KMS-11 (cell line): ENCODE measurements at regions not wholly inside any gene's neighbourhood (a gene's known extent, or its start where the extent isn't known, plus 50 kb on each side); places are given as distances from the start of the nearest gene placed in this dataset.

Experiments
- H2AFZ ChIP-seq: fragments of 200-600 bp; sonication (generic); 2 replicates; pipeline ENCODE4 v1.6.1; 2016; ENCODE audit warnings: antibody characterized with exemption, mixed run types, low read depth
- H3K27ac ChIP-seq: fragments of 200-600 bp; sonication (generic); 2 replicates; pipeline ENCODE4 v1.6.1; 2016; ENCODE audit warnings: mild to moderate bottlenecking, mixed run types
- H3K27me3 ChIP-seq: fragments of 200-600 bp; sonication (generic); 2 replicates; pipeline ENCODE4 v1.6.1; 2017; ENCODE audit warnings: mild to moderate bottlenecking, low read depth, mixed run types, moderate library complexity; ENCODE audit not compliant: insufficient read depth
- H3K36me3 ChIP-seq: fragments of 200-600 bp; sonication (generic); 2 replicates; pipeline ENCODE4 v1.6.1; 2017; ENCODE audit warnings: mild to moderate bottlenecking, mixed run types; ENCODE audit not compliant: insufficient read depth
- H3K4me1 ChIP-seq: fragments of 200-600 bp; sonication (generic); 2 replicates; pipeline ENCODE4 v1.6.1; 2016; ENCODE audit warnings: mild to moderate bottlenecking, low read depth, mixed run types; ENCODE audit not compliant: poor library complexity, severe bottlenecking
- H3K4me2 ChIP-seq: fragments of 200-600 bp; sonication (generic); 2 replicates; pipeline ENCODE4 v1.7.0; 2016; ENCODE audit warnings: mild to moderate bottlenecking, mixed run types
- H3K4me3 ChIP-seq: fragments of 200-600 bp; sonication (generic); IDR thresholded peaks from 2 replicates; pipeline ENCODE4 v1.6.1; 2017; ENCODE audit warnings: low read depth, low read length, mixed read lengths; ENCODE audit not compliant: insufficient read depth
- H3K79me2 ChIP-seq: fragments of 200-600 bp; sonication (generic); 2 replicates; pipeline ENCODE4 v1.6.1; 2016; ENCODE audit warnings: low read depth, mixed run types; ENCODE audit not compliant: insufficient read depth
- H3K9ac ChIP-seq: fragments of 200-600 bp; sonication (generic); 2 replicates; pipeline ENCODE4 v1.6.1; 2016; ENCODE audit warnings: mild to moderate bottlenecking, mixed run types
- H4K20me1 ChIP-seq: fragments of 200-600 bp; sonication (generic); 2 replicates; pipeline ENCODE4 v1.6.1; 2016; ENCODE audit warnings: mild to moderate bottlenecking, mixed run types; ENCODE audit not compliant: insufficient read depth
- TF ChIP-seq, protein P1 (sequence below): fragments of 200-600 bp; sonication (generic); conservative IDR thresholded peaks from 2 replicates; pipeline ENCODE4 v1.6.1; 2017; ENCODE audit warnings: low read depth, mild to moderate bottlenecking, antibody characterized with exemption, low read length, moderate library complexity, mixed read lengths

DNA sequence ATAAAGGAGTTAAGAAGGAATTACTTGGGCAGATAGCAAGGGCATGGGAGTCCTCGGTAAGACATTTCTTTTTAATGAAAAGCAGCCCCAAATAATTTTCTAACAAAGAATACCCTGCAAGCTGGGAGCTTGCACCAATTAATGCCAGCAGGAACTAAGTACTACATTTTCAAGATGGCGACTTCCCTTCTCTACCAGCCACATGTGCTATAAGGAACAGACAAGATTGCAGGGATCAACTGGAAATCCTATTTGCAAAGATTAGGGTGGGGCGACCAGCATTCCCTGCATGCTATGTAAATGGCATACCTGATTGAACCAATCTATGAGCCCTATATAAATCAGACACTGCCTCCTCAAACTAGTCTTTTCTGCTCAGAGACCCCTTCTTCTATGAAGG lies 827.5 kb downstream of the ADCYAP1 start:
- Histone ChIP-seq H3K27ac (no peak overlapping the region), H3K9ac (no peak overlapping the region), H3K36me3 (no peaks in the 10 kb centered on the region), H3K27me3 (no peaks in the 10 kb centered on the region), H2AFZ (no peak overlapping the region), H3K4me1 (no peaks in the 10 kb centered on the region), H3K79me2 (no peaks in the 10 kb centered on the region), H3K4me2 (no peak overlapping the region), H4K20me1 (no peaks in the 10 kb centered on the region), H3K4me3 (no peak overlapping the region)
- TF ChIP-seq, protein P1, sequence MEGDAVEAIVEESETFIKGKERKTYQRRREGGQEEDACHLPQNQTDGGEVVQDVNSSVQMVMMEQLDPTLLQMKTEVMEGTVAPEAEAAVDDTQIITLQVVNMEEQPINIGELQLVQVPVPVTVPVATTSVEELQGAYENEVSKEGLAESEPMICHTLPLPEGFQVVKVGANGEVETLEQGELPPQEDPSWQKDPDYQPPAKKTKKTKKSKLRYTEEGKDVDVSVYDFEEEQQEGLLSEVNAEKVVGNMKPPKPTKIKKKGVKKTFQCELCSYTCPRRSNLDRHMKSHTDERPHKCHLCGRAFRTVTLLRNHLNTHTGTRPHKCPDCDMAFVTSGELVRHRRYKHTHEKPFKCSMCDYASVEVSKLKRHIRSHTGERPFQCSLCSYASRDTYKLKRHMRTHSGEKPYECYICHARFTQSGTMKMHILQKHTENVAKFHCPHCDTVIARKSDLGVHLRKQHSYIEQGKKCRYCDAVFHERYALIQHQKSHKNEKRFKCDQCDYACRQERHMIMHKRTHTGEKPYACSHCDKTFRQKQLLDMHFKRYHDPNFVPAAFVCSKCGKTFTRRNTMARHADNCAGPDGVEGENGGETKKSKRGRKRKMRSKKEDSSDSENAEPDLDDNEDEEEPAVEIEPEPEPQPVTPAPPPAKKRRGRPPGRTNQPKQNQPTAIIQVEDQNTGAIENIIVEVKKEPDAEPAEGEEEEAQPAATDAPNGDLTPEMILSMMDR: no peak

DNA sequence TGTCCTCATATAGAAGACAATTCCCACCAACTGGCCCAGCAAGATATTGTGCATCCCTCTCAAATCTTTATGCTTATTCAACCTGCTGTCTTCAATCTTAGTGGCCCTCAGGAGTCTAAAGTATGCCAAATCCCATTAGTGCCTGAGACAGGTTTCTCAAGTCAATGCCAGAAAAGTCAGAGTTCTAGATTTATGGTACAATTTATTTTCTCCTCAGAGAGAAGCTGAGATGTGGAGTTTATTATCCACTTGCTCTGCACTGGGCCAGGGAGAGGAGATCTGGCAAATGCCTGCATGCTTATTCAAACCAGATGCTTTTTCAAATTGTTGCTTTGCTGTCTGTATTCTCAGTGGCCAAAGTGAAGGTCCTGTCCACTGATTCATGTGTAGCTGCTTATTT lies 825.2 kb downstream of the METTL4 start:
- H4K20me1 ChIP-seq: no peaks in the 10 kb centered on the region
- TF ChIP-seq, protein P1: no peak
- no peak overlapping the region for H3K4me3 ChIP-seq
- H3K4me2 ChIP-seq: no peak overlapping the region
- no peak overlapping the region for H3K9ac ChIP-seq
- no peaks in the 10 kb centered on the region for H3K27me3 ChIP-seq
- no peaks in the 10 kb centered on the region for H3K79me2 ChIP-seq
- H3K27ac ChIP-seq: no peak overlapping the region
- H3K36me3 ChIP-seq: no peaks in the 10 kb centered on the region
- no peak overlapping the region for H2AFZ ChIP-seq
- no peaks in the 10 kb centered on the region for H3K4me1 ChIP-seq

DNA sequence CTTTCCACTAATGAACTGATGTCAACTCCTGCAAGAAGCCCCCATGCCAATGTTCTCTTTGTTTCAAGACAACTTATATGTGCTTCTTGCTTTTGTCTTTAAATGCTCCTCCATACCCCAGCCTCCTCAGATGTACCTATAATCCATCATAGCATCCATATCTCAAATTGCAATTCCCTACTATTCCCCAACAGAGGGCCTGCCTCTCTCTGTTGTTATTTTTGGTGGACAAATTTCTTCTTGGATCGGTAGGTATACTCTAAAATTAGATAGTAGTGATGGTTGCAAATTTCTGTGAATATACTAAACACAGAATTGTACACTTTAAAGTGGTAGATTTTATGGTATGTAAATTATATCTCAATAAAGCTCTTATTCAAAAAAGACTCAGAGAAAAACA lies 820.1 kb downstream of the METTL4 start:
- TF ChIP-seq, protein P1: no peak
- no peaks in the 10 kb centered on the region for H3K27me3 ChIP-seq
- H3K4me1 ChIP-seq: peaks cover 5% of the 10 kb centered on the region
- no peak overlapping the region for H3K4me2 ChIP-seq
- H3K27ac ChIP-seq: no peak overlapping the region
- no peaks in the 10 kb centered on the region for H4K20me1 ChIP-seq
- H2AFZ ChIP-seq: no peak overlapping the region
- H3K9ac ChIP-seq: no peak overlapping the region
- no peaks in the 10 kb centered on the region for H3K36me3 ChIP-seq
- no peak overlapping the region for H3K4me3 ChIP-seq
- no peaks in the 10 kb centered on the region for H3K79me2 ChIP-seq

DNA sequence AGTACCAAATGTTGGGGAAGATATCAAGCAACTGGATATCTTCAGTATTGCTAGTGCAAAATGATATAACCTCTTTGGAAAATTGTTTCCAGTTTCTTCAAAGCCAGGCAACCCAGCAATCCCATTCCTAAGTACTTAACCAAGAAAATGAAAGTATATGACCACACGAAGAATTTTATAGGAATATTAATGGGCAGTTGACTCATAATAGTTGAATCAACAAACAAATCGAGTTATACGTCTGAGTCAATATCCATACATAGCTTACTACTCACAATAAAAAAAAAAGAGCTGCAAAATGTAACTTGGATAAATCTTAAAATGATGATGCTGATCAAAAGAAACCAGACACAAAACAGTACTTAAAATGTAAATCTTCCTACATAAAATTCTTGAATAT lies 810.4 kb downstream of the METTL4 start:
- no peaks in the 10 kb centered on the region for H4K20me1 ChIP-seq
- H3K4me3 ChIP-seq: no peak overlapping the region
- H3K36me3 ChIP-seq: no peaks in the 10 kb centered on the region
- peaks cover 21% of the 10 kb centered on the region for H3K4me1 ChIP-seq
- no peak overlapping the region for H3K4me2 ChIP-seq
- no peaks in the 10 kb centered on the region for H3K79me2 ChIP-seq
- no peak overlapping the region for H3K9ac ChIP-seq
- H3K27me3 ChIP-seq: no peaks in the 10 kb centered on the region
- TF ChIP-seq, protein P1: no peak
- no peak overlapping the region for H2AFZ ChIP-seq
- H3K27ac ChIP-seq: no peak overlapping the region
